ENCODE measurements at regions not wholly inside any gene's neighbourhood (a gene's known extent, or its start where the extent isn't known, plus 50 kb on each side); places are given as distances from the start of the nearest gene placed in this dataset.

DNA sequence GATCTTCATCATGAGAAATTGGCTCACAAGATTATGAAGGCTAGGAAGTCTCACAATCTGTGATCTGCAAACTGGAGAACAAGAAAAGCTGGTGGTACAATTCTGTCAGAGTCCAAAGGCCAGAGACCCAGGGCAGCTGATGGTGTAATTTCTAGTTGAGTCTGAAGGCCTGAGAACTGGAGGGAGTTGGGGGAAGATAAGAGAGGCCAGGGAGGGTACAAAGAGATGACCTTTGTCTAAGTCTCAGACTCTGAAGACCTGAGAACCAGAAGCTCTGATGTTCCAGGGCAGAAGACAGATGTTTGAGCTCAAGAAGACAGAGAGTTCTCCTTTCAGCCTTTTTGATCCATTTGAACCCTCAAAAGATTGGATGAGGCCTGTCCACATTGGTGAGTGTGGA, 280.6 kb downstream of the HDGFL1 start:
- TF ChIP-seq, protein P1, sequence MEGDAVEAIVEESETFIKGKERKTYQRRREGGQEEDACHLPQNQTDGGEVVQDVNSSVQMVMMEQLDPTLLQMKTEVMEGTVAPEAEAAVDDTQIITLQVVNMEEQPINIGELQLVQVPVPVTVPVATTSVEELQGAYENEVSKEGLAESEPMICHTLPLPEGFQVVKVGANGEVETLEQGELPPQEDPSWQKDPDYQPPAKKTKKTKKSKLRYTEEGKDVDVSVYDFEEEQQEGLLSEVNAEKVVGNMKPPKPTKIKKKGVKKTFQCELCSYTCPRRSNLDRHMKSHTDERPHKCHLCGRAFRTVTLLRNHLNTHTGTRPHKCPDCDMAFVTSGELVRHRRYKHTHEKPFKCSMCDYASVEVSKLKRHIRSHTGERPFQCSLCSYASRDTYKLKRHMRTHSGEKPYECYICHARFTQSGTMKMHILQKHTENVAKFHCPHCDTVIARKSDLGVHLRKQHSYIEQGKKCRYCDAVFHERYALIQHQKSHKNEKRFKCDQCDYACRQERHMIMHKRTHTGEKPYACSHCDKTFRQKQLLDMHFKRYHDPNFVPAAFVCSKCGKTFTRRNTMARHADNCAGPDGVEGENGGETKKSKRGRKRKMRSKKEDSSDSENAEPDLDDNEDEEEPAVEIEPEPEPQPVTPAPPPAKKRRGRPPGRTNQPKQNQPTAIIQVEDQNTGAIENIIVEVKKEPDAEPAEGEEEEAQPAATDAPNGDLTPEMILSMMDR (conservative IDR thresholded peaks at IDR 0.05) = no peak
- no peak for TF ChIP-seq EZH2 (IDR thresholded peaks at IDR 0.05; ENCODE audit: low read depth)
